Left ventricle myocardium inferior (tissue), 1 donor: ENCODE measurements at regions not wholly inside any gene's neighbourhood (a gene's known extent, or its start where the extent isn't known, plus 50 kb on each side); places are given as distances from the start of the nearest gene placed in this dataset.

Source experiments
- DNase-seq: peaks from one replicate; pipeline ENCODE4 v3.0.0-alpha.2; 2020
- H3K27ac ChIP-seq: fragments of 200-600 bp; replicated peaks from 2 replicates; pipeline ENCODE4 v1.8.0; 2021
- H3K27me3 ChIP-seq: fragments of 200-600 bp; 2 replicates; pipeline ENCODE4 v1.8.0; 2021; ENCODE audit warnings: low read depth
- H3K36me3 ChIP-seq: fragments of 200-600 bp; 2 replicates; pipeline ENCODE4 v1.8.0; 2021
- H3K4me1 ChIP-seq: fragments of 200-600 bp; 2 replicates; pipeline ENCODE4 v1.8.0; 2021
- H3K4me3 ChIP-seq: fragments of 200-600 bp; 2 replicates; pipeline ENCODE4 v1.8.0; 2021; ENCODE audit warnings: mild to moderate bottlenecking, moderate library complexity
- H3K9me3 ChIP-seq: fragments of 200-600 bp; replicated peaks from 2 replicates; pipeline ENCODE4 v1.8.0; 2021
- intact Hi-C: fragments of 100-400 bp; cut with micrococcal nuclease; formaldehyde crosslinking; loops from one replicate; pipeline ENCODE4 v1.11.0; 2022
- TF ChIP-seq, protein P1 (sequence below): fragments of 200-600 bp; IDR thresholded peaks from 2 replicates; pipeline ENCODE4 v1.8.0; 2021; ENCODE audit warnings: antibody characterized with exemption, mild to moderate bottlenecking, borderline replicate concordance
- donor health status: DM: no; HTN: yes; CAD: no; lungs with severe emphysema.

DNA sequence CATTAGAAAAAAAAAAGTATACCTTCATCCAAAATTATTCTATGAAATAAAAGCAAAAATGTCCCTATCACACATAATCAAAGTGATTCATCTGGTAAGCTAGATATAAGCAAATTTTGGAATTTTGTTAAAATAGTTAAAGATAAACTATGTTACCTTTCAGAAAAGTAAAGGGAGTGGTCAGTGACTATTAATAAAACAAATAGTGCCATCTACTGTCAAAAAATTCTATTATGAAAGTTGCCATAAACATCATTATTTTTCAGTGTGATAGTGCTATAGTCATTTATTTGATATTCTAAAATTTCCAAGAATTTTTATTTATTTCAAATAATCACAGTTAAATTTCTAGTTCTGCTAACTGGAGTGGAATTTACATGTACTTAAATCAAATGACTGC lies 803.7 kb downstream of the KCNT2 start:
- TF ChIP-seq, protein P1, sequence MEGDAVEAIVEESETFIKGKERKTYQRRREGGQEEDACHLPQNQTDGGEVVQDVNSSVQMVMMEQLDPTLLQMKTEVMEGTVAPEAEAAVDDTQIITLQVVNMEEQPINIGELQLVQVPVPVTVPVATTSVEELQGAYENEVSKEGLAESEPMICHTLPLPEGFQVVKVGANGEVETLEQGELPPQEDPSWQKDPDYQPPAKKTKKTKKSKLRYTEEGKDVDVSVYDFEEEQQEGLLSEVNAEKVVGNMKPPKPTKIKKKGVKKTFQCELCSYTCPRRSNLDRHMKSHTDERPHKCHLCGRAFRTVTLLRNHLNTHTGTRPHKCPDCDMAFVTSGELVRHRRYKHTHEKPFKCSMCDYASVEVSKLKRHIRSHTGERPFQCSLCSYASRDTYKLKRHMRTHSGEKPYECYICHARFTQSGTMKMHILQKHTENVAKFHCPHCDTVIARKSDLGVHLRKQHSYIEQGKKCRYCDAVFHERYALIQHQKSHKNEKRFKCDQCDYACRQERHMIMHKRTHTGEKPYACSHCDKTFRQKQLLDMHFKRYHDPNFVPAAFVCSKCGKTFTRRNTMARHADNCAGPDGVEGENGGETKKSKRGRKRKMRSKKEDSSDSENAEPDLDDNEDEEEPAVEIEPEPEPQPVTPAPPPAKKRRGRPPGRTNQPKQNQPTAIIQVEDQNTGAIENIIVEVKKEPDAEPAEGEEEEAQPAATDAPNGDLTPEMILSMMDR: no peak
- intact Hi-C loops: no loop called here

DNA sequence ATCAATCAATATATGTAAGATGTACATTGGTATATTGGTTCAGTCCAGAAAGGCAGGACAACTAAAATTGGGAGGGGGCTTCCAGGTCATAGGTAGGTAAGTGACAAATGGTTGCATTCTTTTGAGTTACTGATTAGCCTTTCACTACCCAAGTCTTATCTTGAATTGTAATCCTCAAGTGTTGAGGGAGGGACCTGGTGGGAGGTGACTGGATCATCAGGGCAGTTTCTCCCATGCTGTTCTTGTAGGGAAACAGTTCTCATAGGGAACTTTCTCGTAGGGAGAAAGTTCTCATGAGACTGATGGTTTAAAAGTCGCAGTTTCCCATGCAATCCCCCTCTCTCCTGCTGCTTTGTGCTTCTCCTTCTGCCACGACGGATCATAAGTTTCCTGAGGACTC lies 809.2 kb downstream of the KCNT2 start:
- H3K4me3 ChIP-seq: no peak overlapping the region
- H3K4me1 ChIP-seq: no peaks in the 10 kb centered on the region
- peaks cover 4% of the 10 kb centered on the region for H3K9me3 ChIP-seq
- DNase-seq: no peak
- TF ChIP-seq, protein P1: no peak
- intact Hi-C loops: no loop called here
- H3K27me3 ChIP-seq: no peaks in the 10 kb centered on the region
- H3K27ac ChIP-seq: no peak overlapping the region
- no peaks in the 10 kb centered on the region for H3K36me3 ChIP-seq

More for the DNA sequence above, 803.7 kb downstream of the KCNT2 start:
- H3K27me3 ChIP-seq: no peaks in the 10 kb centered on the region
- no peaks in the 10 kb centered on the region for H3K9me3 ChIP-seq
- H3K27ac ChIP-seq: no peak overlapping the region
- no peak overlapping the region for H3K4me3 ChIP-seq
- H3K4me1 ChIP-seq: no peaks in the 10 kb centered on the region
- H3K36me3 ChIP-seq: no peaks in the 10 kb centered on the region
- DNase-seq: no peak

DNA sequence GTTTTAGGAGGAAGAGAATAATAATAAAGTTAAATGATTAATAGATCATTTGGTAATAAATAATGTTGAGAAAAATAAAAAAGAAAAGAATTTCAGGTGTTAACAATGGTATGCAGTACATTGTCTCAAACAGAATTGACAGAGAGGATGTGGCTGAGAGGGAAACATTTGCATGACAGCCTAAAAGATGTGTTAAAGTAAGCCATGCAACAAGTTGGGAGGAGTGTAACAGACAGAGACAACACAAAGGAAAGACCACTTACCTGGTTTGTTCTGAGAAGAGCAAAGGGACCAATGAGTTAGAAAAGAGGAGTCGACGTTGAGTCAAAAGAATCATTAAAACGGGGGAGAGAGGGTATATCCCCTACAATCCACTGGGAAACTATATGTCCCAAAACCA lies 814.0 kb downstream of the KCNT2 start:
- Histone ChIP-seq H3K27me3 (no peaks in the 10 kb centered on the region), H3K36me3 (no peaks in the 10 kb centered on the region), H3K4me1 (no peaks in the 10 kb centered on the region), H3K9me3 (peaks cover 23% of the 10 kb centered on the region), H3K27ac (no peak overlapping the region), H3K4me3 (no peak overlapping the region)
- intact Hi-C loops: no loop called here
- TF ChIP-seq, protein P1: no peak
- DNase-seq: no peak

DNA sequence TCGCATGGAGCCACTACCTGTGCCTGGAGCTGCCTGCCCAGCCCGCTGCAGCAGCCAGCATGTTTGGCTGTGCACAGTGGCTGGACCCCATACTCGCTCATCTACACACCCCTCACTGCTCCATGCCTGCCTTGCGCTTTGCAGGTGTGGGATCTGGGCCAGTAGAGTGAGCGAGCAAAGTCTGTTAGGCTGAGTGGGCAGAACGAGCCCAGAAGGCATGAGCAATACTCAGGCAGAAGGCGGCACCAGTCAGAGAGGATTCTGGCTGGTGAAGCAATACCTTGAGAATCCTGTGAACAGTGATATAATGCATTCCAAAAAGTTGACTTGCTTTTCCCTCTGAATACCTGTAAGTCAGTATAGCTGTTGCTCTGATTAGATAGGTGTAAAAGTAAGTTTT lies 816.4 kb downstream of the KCNT2 start:
- Histone ChIP-seq H3K27me3 (no peaks in the 10 kb centered on the region), H3K9me3 (peaks cover 23% of the 10 kb centered on the region), H3K36me3 (no peaks in the 10 kb centered on the region), H3K4me1 (no peaks in the 10 kb centered on the region), H3K27ac (no peak overlapping the region), H3K4me3 (no peak overlapping the region)
- no peak for DNase-seq
- TF ChIP-seq, protein P1: no peak
- intact Hi-C loops: no loop called here

DNA sequence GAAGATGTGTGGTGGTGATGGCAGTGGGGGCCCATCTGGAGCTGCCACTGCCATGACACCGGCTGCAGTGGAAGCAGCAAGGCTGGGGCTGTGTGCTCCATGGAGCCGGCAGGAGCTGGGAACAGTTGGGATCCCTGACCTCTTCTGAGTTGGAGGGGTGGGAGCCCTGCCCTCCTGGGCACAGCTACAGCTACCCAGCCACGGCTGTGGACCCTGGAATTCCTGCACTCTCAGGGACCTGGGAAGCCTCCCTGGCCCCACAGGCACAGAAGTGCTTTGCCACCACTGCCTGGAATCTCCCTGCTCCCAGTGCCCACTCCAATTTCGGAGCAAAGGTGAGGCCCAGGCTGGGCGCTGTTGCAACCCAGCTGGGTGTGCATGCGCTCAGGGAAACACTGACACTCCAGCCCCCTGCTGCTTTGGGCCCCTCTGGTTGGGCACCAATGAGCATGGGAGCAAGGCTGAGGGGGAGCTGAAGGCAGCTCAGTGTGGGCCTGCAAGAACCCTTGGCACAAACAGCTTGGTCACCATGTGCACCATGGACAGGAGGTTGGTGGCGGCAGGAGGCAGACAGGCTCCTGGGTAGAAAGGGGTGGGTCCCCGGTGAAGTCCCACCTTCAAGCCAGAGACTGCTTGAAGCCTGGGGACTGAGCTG lies 817.6 kb downstream of the KCNT2 start:
- intact Hi-C loops: no loop called here
- H3K4me1 ChIP-seq: no peaks in the 10 kb centered on the region

More for the DNA sequence above, 817.6 kb downstream of the KCNT2 start:
- DNase-seq: no peak
- Histone ChIP-seq H3K4me3 (no peak overlapping the region), H3K27ac (no peak overlapping the region), H3K27me3 (no peaks in the 10 kb centered on the region), H3K9me3 (peaks cover 23% of the 10 kb centered on the region), H3K36me3 (no peaks in the 10 kb centered on the region)
- TF ChIP-seq, protein P1: no peak
